K562 (cell line): ENCODE measurements at regions not wholly inside any gene's neighbourhood (a gene's known extent, or its start where the extent isn't known, plus 50 kb on each side); places are given as distances from the start of the nearest gene placed in this dataset.

Experiments
- BMI1 ChIP-seq: fragments of 150-350 bp; IDR thresholded peaks from 2 replicates; pipeline ENCODE4 v1.6.1; 2014; ENCODE audit warnings: low read length
- CREM ChIP-seq: IDR thresholded peaks from 2 replicates; pipeline ENCODE4 v1.6.1; 2014; ENCODE audit warnings: antibody characterized with exemption, low read depth
- CXXC5 ChIP-seq: fragments of 250-450 bp; sonication (Bioruptor Pico); IDR thresholded peaks from 2 replicates; pipeline ENCODE4 v1.8.0; 2022; ENCODE audit warnings: inconsistent platforms, mild to moderate bottlenecking, moderate library complexity
- DNMT1 ChIP-seq: fragments of 450-650 bp; IDR thresholded peaks from 2 replicates; pipeline ENCODE4 v1.6.1; 2016; ENCODE audit warnings: antibody characterized with exemption, mild to moderate bottlenecking
- E2F4 ChIP-seq: sonication (generic); formaldehyde crosslinking; IDR thresholded peaks from 2 replicates; pipeline ENCODE4 v1.8.0; 2022; ENCODE audit warnings: mild to moderate bottlenecking, low read depth, missing genetic modification reagents
- FOSL1 ChIP-seq: fragments of 200-800 bp; sonication (Bioruptor generic); conservative IDR thresholded peaks from 2 replicates; pipeline ENCODE4 v1.6.1; 2016; ENCODE audit warnings: missing genetic modification characterization, missing compliant biosample characterization
- GABPB1 ChIP-seq: sonication (generic); formaldehyde crosslinking; IDR thresholded peaks from 2 replicates; pipeline ENCODE4 v1.8.0; 2022; ENCODE audit warnings: mild to moderate bottlenecking, missing genetic modification reagents
- NFIX ChIP-seq: fragments of 250-450 bp; sonication (Bioruptor Pico); IDR thresholded peaks from 2 replicates; pipeline ENCODE4 v1.4.0; 2020; ENCODE audit warnings: low read depth, mild to moderate bottlenecking, moderate library complexity
- NRF1 ChIP-seq, 2 experiments: fragments of 450-650 bp; IDR thresholded peaks in 1 of 2; conservative IDR thresholded peaks in 1 of 2; 2 replicates each; pipeline ENCODE4 v1.6.1; 2014; ENCODE audit warnings: mild to moderate bottlenecking in 2 of 2
- PHB2 ChIP-seq: fragments of 450-650 bp; IDR thresholded peaks from 2 replicates; pipeline ENCODE4 v1.6.1; 2017; ENCODE audit warnings: low read depth
- PRMT5 ChIP-seq: sonication (generic); formaldehyde crosslinking; IDR thresholded peaks from 2 replicates; pipeline ENCODE4 v1.5.0; 2020; ENCODE audit warnings: missing genetic modification reagents
- RBFOX2 ChIP-seq: fragments of 200-400 bp; formaldehyde crosslinking; IDR thresholded peaks from 2 replicates; pipeline ENCODE4 v1.6.1; 2017; ENCODE audit warnings: low read depth, mild to moderate bottlenecking, low read length, moderate library complexity
- RBM25 ChIP-seq: fragments of 200-400 bp; formaldehyde crosslinking; IDR thresholded peaks from 2 replicates; pipeline ENCODE4 v1.6.1; 2018; ENCODE audit warnings: low read length, low read depth, moderate library complexity; ENCODE audit not compliant: severe bottlenecking
- RCOR1 ChIP-seq, 2 experiments: IDR thresholded peaks; 2 replicates each; pipeline ENCODE4 v1.6.1; 2012; ENCODE audit warnings: low read depth in 2 of 2, low read length in 2 of 2, borderline replicate concordance in 1 of 2, improper control_type of control experiment in 1 of 2
- RHOXF2B ChIP-seq: fragments of 250-450 bp; sonication (Bioruptor Pico); conservative IDR thresholded peaks from 2 replicates; pipeline ENCODE4 v1.5.1; 2021
- SAFB2 ChIP-seq: fragments of 200-400 bp; formaldehyde crosslinking; IDR thresholded peaks from 2 replicates; pipeline ENCODE4 v1.6.1; 2018; ENCODE audit warnings: borderline replicate concordance, low read length, low read depth, moderate library complexity; ENCODE audit not compliant: severe bottlenecking
- SREBF2 ChIP-seq: sonication (generic); formaldehyde crosslinking; IDR thresholded peaks from 2 replicates; pipeline ENCODE4 v1.4.0; 2020; ENCODE audit warnings: mild to moderate bottlenecking, missing genetic modification reagents
- SUPT5H ChIP-seq: fragments of 450-650 bp; IDR thresholded peaks from 2 replicates; pipeline ENCODE4 v1.6.1; 2016
- TAF15 ChIP-seq: fragments of 200-400 bp; formaldehyde crosslinking; IDR thresholded peaks from 2 replicates; pipeline ENCODE4 v1.6.1; 2017; ENCODE audit warnings: mild to moderate bottlenecking, low read depth, low read length, moderate library complexity
- TARDBP ChIP-seq: fragments of 450-650 bp; IDR thresholded peaks from 2 replicates; pipeline ENCODE4 v1.6.1; 2016
- U2AF2 ChIP-seq: fragments of 200-400 bp; formaldehyde crosslinking; optimal IDR thresholded peaks from 2 replicates; pipeline ENCODE3; 2017; ENCODE audit warnings: low read depth, mild to moderate bottlenecking, low read length
- ZFP36 ChIP-seq: fragments of 150-350 bp; IDR thresholded peaks from 2 replicates; pipeline ENCODE4 v1.6.1; 2018; ENCODE audit warnings: low read length, low read depth; ENCODE audit not compliant: partially characterized antibody
- ZNF316 ChIP-seq: fragments of 450-650 bp; IDR thresholded peaks from 2 replicates; pipeline ENCODE4 v1.6.1; 2016
- ZNF639 ChIP-seq, 2 experiments: fragments of 200-800 bp in 1 of 2; sonication (Bioruptor generic) in 1 of 2; sonication (generic) in 1 of 2; formaldehyde crosslinking in 1 of 2; IDR thresholded peaks in 1 of 2; conservative IDR thresholded peaks in 1 of 2; 2 replicates each; pipeline versions ENCODE4 v1.5.0 to v1.6.1; 2016 to 2020; ENCODE audit warnings: missing compliant biosample characterization in 1 of 2, missing genetic modification characterization in 1 of 2, missing genetic modification reagents in 1 of 2
- TF ChIP-seq, protein P1 (sequence below): sonication (generic); formaldehyde crosslinking; IDR thresholded peaks from 2 replicates; pipeline ENCODE4 v1.9.0; 2022; ENCODE audit warnings: mild to moderate bottlenecking, missing genetic modification reagents
- TF ChIP-seq, protein P2 (sequence below): sonication (generic); formaldehyde crosslinking; IDR thresholded peaks from 2 replicates; pipeline ENCODE4 v1.8.1; 2023; ENCODE audit warnings: mild to moderate bottlenecking, missing genetic modification reagents

DNA sequence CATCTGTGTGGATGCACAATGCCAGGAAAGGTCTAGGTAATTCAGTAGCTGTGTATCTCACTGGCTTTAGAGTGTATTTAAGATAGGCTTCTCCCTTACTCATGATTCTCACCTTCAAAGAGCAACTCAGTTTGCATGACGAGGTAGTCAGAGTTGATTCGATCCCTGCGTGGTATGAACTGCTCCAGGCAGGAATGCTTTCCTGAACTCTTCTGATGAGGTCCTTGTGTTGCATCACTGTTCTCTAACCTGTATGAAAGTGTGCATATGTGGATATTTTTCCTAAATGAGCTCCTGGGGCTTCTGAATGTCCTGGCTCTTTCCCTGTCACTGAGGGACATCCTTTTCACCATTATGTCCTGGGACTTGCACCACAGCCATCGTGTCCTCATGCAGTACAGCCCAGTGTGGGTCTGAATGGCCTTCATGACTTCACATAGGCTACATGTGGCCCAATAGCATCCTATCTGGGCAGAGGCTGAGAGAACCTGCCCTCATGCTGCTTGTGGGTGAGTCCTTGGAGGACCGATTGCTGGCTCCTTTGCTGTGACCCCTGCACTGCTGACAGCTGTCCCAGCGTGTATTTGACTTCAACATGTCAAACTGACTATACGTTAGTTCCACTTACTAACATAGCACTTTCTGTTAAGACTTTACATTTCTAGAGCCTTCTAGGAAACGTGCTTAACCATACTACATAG, 65.3 kb upstream of the WDR1 start (continued):
- TF ChIP-seq E2F4: no peak
- TF ChIP-seq TAF15: no peak
- TF ChIP-seq ZFP36: no peak
- no peak for TF ChIP-seq SUPT5H
- TF ChIP-seq BMI1: no peak
- no peak for TF ChIP-seq PHB2
- peak; percentile 1; the same call in 1 of the 2 replicates for TF ChIP-seq RBFOX2
- no peak for TF ChIP-seq PRMT5 (CRISPR knock-in tag)
- TF ChIP-seq CXXC5 (CRISPR knock-in tag): no peak
- TF ChIP-seq ZNF639 (CRISPR knock-in tag; conservative IDR thresholded peaks at IDR 0.05 in 1 of 2, IDR thresholded peaks at IDR 0.05 in 1 of 2): no peak
- TF ChIP-seq CREM: no peak
- TF ChIP-seq TARDBP: no peak
- TF ChIP-seq SAFB2: no peak
- no peak for TF ChIP-seq RCOR1 (IDR thresholded peaks at IDR 0.05; ENCODE audit: borderline replicate concordance in 1 of 2, low read depth in 2 of 2, low read length in 2 of 2)
- TF ChIP-seq GABPB1: no peak
- no peak for TF ChIP-seq ZNF316
- TF ChIP-seq, protein P1, sequence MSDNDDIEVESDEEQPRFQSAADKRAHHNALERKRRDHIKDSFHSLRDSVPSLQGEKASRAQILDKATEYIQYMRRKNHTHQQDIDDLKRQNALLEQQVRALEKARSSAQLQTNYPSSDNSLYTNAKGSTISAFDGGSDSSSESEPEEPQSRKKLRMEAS (CRISPR knock-in tag): no peak
- TF ChIP-seq DNMT1: no peak
- no peak for TF ChIP-seq SREBF2 (CRISPR knock-in tag)
- no peak for TF ChIP-seq U2AF2
- no peak for TF ChIP-seq RBM25
- no peak for TF ChIP-seq NRF1 (conservative IDR thresholded peaks at IDR 0.05 in 1 of 2, IDR thresholded peaks at IDR 0.05 in 1 of 2)
- no peak for TF ChIP-seq FOSL1 (tag)
- TF ChIP-seq RHOXF2B (CRISPR knock-in tag): no peak
- TF ChIP-seq NFIX: no peak
- TF ChIP-seq, protein P2, sequence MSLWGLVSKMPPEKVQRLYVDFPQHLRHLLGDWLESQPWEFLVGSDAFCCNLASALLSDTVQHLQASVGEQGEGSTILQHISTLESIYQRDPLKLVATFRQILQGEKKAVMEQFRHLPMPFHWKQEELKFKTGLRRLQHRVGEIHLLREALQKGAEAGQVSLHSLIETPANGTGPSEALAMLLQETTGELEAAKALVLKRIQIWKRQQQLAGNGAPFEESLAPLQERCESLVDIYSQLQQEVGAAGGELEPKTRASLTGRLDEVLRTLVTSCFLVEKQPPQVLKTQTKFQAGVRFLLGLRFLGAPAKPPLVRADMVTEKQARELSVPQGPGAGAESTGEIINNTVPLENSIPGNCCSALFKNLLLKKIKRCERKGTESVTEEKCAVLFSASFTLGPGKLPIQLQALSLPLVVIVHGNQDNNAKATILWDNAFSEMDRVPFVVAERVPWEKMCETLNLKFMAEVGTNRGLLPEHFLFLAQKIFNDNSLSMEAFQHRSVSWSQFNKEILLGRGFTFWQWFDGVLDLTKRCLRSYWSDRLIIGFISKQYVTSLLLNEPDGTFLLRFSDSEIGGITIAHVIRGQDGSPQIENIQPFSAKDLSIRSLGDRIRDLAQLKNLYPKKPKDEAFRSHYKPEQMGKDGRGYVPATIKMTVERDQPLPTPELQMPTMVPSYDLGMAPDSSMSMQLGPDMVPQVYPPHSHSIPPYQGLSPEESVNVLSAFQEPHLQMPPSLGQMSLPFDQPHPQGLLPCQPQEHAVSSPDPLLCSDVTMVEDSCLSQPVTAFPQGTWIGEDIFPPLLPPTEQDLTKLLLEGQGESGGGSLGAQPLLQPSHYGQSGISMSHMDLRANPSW: no peak
